GM12878 (cell line): ENCODE measurements at regions not wholly inside any gene's neighbourhood (a gene's known extent, or its start where the extent isn't known, plus 50 kb on each side); places are given as distances from the start of the nearest gene placed in this dataset.

ENCODE experiments used
- ATAC-seq: fragments of 200-7000 bp; cut with Tn5 transposase; 3 replicates; pipeline ENCODE4 v1.9.1; 2020; ENCODE audit warnings: mild to moderate bottlenecking, moderate library complexity
- BruUV-seq: library from RNA; stranded (reverse); fragments of 400-500 nt; replicated peaks from 2 replicates; lab custom pipeline; 2021; lab: Mats Ljungman, UMichigan
- CTCF ChIA-PET: fragments of 300-600 bp; sonication (Branson Sonifier 250); formaldehyde crosslinking; extraction: SDS; loops from one replicate; lab custom pipeline; 2021; ENCODE audit warnings: inconsistent platforms; lab: Yijun Ruan, JAX
- POLR2A ChIA-PET: fragments of 350-600 bp; formaldehyde crosslinking; extraction: SDS; loops from one replicate; lab custom pipeline; 2021; ENCODE audit warnings: inconsistent platforms; lab: Charles Lee
- RAD21 ChIA-PET: fragments of 300-600 bp; sonication (Branson Sonifier 250); formaldehyde crosslinking; loops from one replicate; lab custom pipeline; 2023; ENCODE audit warnings: antibody characterized with exemption; ENCODE audit not compliant: unreplicated experiment; lab: Charles Lee
- SMC1A ChIA-PET: fragments of 300-600 bp; sonication (Branson Sonifier 250); formaldehyde crosslinking; loops from one replicate; lab custom pipeline; 2023; ENCODE audit not compliant: unreplicated experiment, uncharacterized antibody; lab: Charles Lee
- DNase-seq: peaks from one replicate; pipeline ENCODE4 v3.0.0-alpha.2; 2011; ENCODE audit warnings: low read depth, low spot score
- FAIRE-seq: peaks from 3 replicates; lab custom pipeline; 2011; peaks lifted over from hg19 to GRCh38; lab: Jason Lieb, UNC
- H2AFZ ChIP-seq: 2 replicates; pipeline ENCODE4 v1.6.0; 2011; ENCODE audit warnings: low read depth, low read length, control low read depth; ENCODE audit not compliant: control insufficient read depth
- H3K27ac ChIP-seq: 2 replicates; pipeline ENCODE4 v1.5.1; 2011; ENCODE audit warnings: control low read depth; ENCODE audit not compliant: control insufficient read depth, insufficient read depth
- H3K27me3 ChIP-seq, 2 experiments: replicated peaks in 1 of 2; 2 replicates each; pipeline versions ENCODE4 v1.6.0 to v1.6.1; 2011; ENCODE audit warnings: low read length in 1 of 2; ENCODE audit not compliant: control insufficient read depth in 2 of 2, insufficient read depth in 2 of 2
- H3K36me3 ChIP-seq, 2 experiments: 2 replicates each; pipeline ENCODE4 v1.5.1; 2011; ENCODE audit warnings: low read length in 1 of 2; ENCODE audit not compliant: control insufficient read depth in 2 of 2, insufficient read depth in 2 of 2
- H3K4me1 ChIP-seq: 2 replicates; pipeline ENCODE4 v1.6.1; 2011; ENCODE audit warnings: mild to moderate bottlenecking, low read length, moderate library complexity, mixed read lengths; ENCODE audit not compliant: control insufficient read depth, insufficient read depth
- H3K4me2 ChIP-seq: 2 replicates; pipeline ENCODE4 v1.6.0; 2011; ENCODE audit warnings: control low read depth; ENCODE audit not compliant: control insufficient read depth, insufficient read depth
- H3K4me3 ChIP-seq: fragments of 200-600 bp; sonication (generic); 2 replicates; pipeline ENCODE4 v1.5.1; 2016
- H3K79me2 ChIP-seq: 2 replicates; pipeline ENCODE4 v1.6.0; 2011; ENCODE audit warnings: low read length; ENCODE audit not compliant: control insufficient read depth, insufficient read depth
- H3K9ac ChIP-seq: 2 replicates; pipeline ENCODE4 v1.8.0; 2011; ENCODE audit warnings: low read length, control low read depth, mixed read lengths; ENCODE audit not compliant: control insufficient read depth, insufficient read depth
- H3K9me3 ChIP-seq: replicated peaks from 3 replicates; pipeline ENCODE4 v1.5.1; 2011; ENCODE audit warnings: mild to moderate bottlenecking, low read length; ENCODE audit not compliant: control insufficient read depth, insufficient read depth
- H4K20me1 ChIP-seq: 2 replicates; pipeline ENCODE4 v1.6.0; 2011; ENCODE audit not compliant: control insufficient read depth, insufficient read depth
- BCL11A ChIP-seq: IDR thresholded peaks from 2 replicates; pipeline ENCODE4 v1.6.1; 2011; ENCODE audit warnings: low read depth, low read length
- DPF2 ChIP-seq: fragments of 450-650 bp; IDR thresholded peaks from 2 replicates; pipeline ENCODE4 v1.6.1; 2017; ENCODE audit warnings: mild to moderate bottlenecking
- EED ChIP-seq: sonication (generic); IDR thresholded peaks from 2 replicates; pipeline ENCODE4 v1.6.1; 2016; ENCODE audit warnings: antibody characterized with exemption, low read depth
- IKZF2 ChIP-seq, 2 experiments: fragments of 450-650 bp; IDR thresholded peaks; 2 replicates each; pipeline ENCODE4 v1.6.1; 2017; ENCODE audit warnings: mild to moderate bottlenecking in 2 of 2, moderate library complexity in 2 of 2
- JUND ChIP-seq: IDR thresholded peaks from 2 replicates; pipeline ENCODE4 v1.6.1; 2012; ENCODE audit warnings: low read depth, mild to moderate bottlenecking, low read length, improper control_type of control experiment, moderate library complexity
- MEF2A ChIP-seq: IDR thresholded peaks from 2 replicates; pipeline ENCODE4 v1.6.1; 2011; ENCODE audit warnings: low read depth, mild to moderate bottlenecking, low read length, moderate library complexity; ENCODE audit not compliant: insufficient read depth
- MXI1 ChIP-seq: fragments of 150-350 bp; IDR thresholded peaks from 2 replicates; pipeline ENCODE4 v1.6.1; 2011; ENCODE audit warnings: low read depth, mild to moderate bottlenecking, inconsistent platforms, low read length, improper control_type of control experiment
- PAX5 ChIP-seq: IDR thresholded peaks from 2 replicates; pipeline ENCODE4 v1.6.1; 2011; ENCODE audit warnings: low read depth, low read length, borderline replicate concordance
- PML ChIP-seq: IDR thresholded peaks from 2 replicates; pipeline ENCODE4 v1.6.1; 2012; ENCODE audit warnings: low read length, inconsistent platforms
- RB1 ChIP-seq: fragments of 450-650 bp; formaldehyde crosslinking; IDR thresholded peaks from 2 replicates; pipeline ENCODE4 v1.6.1; 2017; ENCODE audit warnings: mild to moderate bottlenecking, borderline replicate concordance
- SREBF1 ChIP-seq: IDR thresholded peaks from 2 replicates; pipeline ENCODE4 v1.6.1; 2012; ENCODE audit warnings: mild to moderate bottlenecking, low read length
- ZBTB40 ChIP-seq: fragments of 450-650 bp; IDR thresholded peaks from 2 replicates; pipeline ENCODE4 v1.6.1; 2016; ENCODE audit warnings: mild to moderate bottlenecking, moderate library complexity, borderline replicate concordance
- ZSCAN29 ChIP-seq: fragments of 450-650 bp; IDR thresholded peaks from 2 replicates; pipeline ENCODE4 v1.6.1; 2017; ENCODE audit warnings: mild to moderate bottlenecking, moderate library complexity
- WGBS: methylation state at CpG from one replicate; pipeline ENCODE4 v1.1.6; 2016; ENCODE audit warnings: low lambda C conversion rate; ENCODE audit not compliant: insufficient replicate concordance, insufficient coverage; ENCODE audit errors: missing lambda C conversion rate; 5-methylcytosine and 5-hydroxymethylcytosine counted together
- in situ Hi-C: fragments of 300-500 bp; cut with MboI; formaldehyde crosslinking; loops from 9 replicates; pipeline ENCODE4 v1.14.3; 2018; ENCODE audit warnings: mixed read lengths
- intact Hi-C: fragments of 100-400 bp; cut with micrococcal nuclease; formaldehyde crosslinking; loops from one replicate; pipeline ENCODE4 v1.14.2; 2022; ENCODE audit not compliant: unreplicated experiment
- TF ChIP-seq, protein P1 (sequence below): fragments of 450-650 bp; formaldehyde crosslinking; IDR thresholded peaks from 2 replicates; pipeline ENCODE4 v1.4.0; 2020; ENCODE audit warnings: mild to moderate bottlenecking, moderate library complexity

DNA sequence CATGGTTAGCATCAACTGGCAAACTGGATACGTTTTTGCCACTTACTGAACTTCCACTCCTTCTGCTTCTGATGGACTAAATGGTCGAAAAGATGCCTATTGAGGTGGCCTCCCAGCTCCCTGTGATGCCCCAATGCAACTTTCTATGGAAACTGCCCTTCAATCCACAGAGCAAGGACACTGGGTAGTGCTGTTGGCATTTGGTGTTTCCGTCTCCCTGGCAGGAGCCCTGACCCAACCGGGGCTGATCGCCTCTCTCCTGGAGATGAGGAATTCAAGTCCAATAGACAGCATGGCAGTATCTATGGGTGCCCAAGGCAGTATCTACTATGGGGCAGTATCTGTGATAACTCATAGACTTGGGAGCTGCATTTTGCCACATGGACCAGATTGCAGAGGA lies 116.3 kb upstream of the IRX3 start (continued):
- TF ChIP-seq, protein P1, sequence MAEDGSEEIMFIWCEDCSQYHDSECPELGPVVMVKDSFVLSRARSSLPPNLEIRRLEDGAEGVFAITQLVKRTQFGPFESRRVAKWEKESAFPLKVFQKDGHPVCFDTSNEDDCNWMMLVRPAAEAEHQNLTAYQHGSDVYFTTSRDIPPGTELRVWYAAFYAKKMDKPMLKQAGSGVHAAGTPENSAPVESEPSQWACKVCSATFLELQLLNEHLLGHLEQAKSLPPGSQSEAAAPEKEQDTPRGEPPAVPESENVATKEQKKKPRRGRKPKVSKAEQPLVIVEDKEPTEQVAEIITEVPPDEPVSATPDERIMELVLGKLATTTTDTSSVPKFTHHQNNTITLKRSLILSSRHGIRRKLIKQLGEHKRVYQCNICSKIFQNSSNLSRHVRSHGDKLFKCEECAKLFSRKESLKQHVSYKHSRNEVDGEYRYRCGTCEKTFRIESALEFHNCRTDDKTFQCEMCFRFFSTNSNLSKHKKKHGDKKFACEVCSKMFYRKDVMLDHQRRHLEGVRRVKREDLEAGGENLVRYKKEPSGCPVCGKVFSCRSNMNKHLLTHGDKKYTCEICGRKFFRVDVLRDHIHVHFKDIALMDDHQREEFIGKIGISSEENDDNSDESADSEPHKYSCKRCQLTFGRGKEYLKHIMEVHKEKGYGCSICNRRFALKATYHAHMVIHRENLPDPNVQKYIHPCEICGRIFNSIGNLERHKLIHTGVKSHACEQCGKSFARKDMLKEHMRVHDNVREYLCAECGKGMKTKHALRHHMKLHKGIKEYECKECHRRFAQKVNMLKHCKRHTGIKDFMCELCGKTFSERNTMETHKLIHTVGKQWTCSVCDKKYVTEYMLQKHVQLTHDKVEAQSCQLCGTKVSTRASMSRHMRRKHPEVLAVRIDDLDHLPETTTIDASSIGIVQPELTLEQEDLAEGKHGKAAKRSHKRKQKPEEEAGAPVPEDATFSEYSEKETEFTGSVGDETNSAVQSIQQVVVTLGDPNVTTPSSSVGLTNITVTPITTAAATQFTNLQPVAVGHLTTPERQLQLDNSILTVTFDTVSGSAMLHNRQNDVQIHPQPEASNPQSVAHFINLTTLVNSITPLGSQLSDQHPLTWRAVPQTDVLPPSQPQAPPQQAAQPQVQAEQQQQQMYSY: no peak
- TF ChIP-seq BCL11A (no peak), PML (no peak), PAX5 (no peak), SREBF1 (no peak), RB1 (no peak)

DNA sequence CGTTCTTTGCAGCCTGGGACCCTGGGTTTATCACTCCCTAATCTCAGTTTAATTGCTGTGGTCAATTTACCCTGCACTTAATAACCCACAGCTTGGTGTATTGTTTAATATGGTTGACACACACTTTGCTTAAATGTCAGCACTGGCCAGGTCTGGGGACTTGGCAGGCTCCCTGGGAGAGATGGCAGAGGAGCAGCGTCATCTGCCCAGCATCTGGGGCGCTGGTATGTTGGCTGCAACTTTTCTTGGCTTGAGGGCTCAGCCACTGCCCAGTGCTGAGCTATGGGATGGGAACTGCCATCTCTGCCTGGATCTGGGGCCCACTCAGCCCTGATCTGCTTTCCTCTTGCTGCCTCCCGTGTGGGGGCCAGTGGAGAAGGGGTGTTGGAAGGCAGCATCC lies 115.7 kb upstream of the IRX3 start:
- Histone ChIP-seq H3K9ac (no peak overlapping the region), H3K4me1 (no peaks in the 10 kb centered on the region), H3K27ac (no peak overlapping the region), H3K79me2 (no peaks in the 10 kb centered on the region), H3K9me3 (no peaks in the 10 kb centered on the region), H3K4me3 (no peak overlapping the region), H3K4me2 (no peak overlapping the region), H4K20me1 (no peaks in the 10 kb centered on the region), H3K27me3 (no peaks in the 10 kb centered on the region), H3K36me3 (no peaks in the 10 kb centered on the region), H2AFZ (no peak overlapping the region)
- ChIA-PET CTCF (no interaction called here), RAD21 (no interaction called here), POLR2A (no interaction called here), SMC1A (no interaction called here)
- intact Hi-C loops: no loop called here
- no peak for FAIRE-seq
- in situ Hi-C loops: no loop called here
- ATAC-seq: no peak
- no TSS peak for BruUV-seq
- 19% methylated on average over 4 of the region's 4 CpGs for WGBS
- no peak for DNase-seq
- no peak for TF ChIP-seq EED
- no peak for TF ChIP-seq MEF2A
- TF ChIP-seq IKZF2 (IDR thresholded peaks at IDR 0.05): no peak
- TF ChIP-seq DPF2: no peak
- no peak for TF ChIP-seq ZSCAN29
- no peak for TF ChIP-seq JUND
- TF ChIP-seq MXI1: no peak
- TF ChIP-seq ZBTB40: no peak
- TF ChIP-seq, all 136 proteins: peak for 0
